OCI-LY7 (cell line): ENCODE measurements at regions not wholly inside any gene's neighbourhood (a gene's known extent, or its start where the extent isn't known, plus 50 kb on each side); places are given as distances from the start of the nearest gene placed in this dataset.

ENCODE experiments used
- CTCF ChIP-seq: fragments of 200-600 bp; sonication (generic); conservative IDR thresholded peaks from 2 replicates; pipeline ENCODE4 v1.5.1; 2014; ENCODE audit warnings: mild to moderate bottlenecking, antibody characterized with exemption, low read length, moderate library complexity, mixed read lengths
- EZH2phosphoT487 ChIP-seq: fragments of 200-600 bp; sonication (generic); IDR thresholded peaks from 2 replicates; pipeline ENCODE4 v1.6.1; 2018; ENCODE audit warnings: low read depth, borderline replicate concordance, mild to moderate bottlenecking, mixed run types, antibody characterized with exemption, low read length, moderate library complexity, mixed read lengths

- TF ChIP-seq CTCF: no peak
- TF ChIP-seq EZH2phosphoT487: no peak
Observed at GRCh38 chr7:110253093-110253492, 837.8 kb upstream of the LRRN3 start.
